ENCODE measurements at regions not wholly inside any gene's neighbourhood (a gene's known extent, or its start where the extent isn't known, plus 50 kb on each side); places are given as distances from the start of the nearest gene placed in this dataset.

DNA sequence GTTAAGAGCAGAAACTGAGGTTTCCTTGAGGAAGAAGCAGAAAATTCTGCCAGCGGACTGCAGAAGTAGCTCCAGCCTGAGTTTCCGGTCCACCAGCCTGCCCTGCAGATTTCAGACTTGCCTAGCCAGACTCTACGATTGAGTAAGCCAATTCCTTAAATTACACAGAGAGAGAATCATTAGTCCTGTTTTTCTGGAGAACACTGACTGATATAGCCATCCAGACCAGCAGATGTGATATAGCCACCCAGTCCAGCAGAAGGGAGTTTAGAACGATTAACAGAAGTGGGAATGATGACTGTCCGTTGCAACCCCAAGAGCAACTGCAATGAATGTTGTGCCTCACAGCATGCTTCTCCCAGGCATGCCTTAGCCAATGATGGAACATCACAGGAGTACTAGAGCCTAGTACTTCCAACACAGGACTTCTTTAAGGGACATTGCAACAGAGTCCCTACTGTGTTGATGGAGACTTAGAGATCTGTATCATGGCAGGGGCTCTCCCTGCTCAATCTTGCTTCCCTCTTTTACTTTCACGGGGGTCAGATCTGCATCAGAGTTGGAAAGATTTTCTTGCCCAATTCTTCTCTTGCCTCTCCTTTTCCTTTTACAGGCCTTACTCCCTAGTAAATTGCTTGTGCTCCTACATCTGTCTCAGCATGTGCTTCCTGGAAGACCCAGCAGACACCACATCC lies 264.6 kb upstream of the CLNK start:
- no peak for TF ChIP-seq ZBTB7A (tag by site-specific recombination; IDR thresholded peaks at IDR 0.05; ENCODE audit: low read depth)
- TF ChIP-seq ZFP69B (tag by site-specific recombination; IDR thresholded peaks at IDR 0.05), result no peak
